ENCODE measurements at regions not wholly inside any gene's neighbourhood (a gene's known extent, or its start where the extent isn't known, plus 50 kb on each side); places are given as distances from the start of the nearest gene placed in this dataset.

GRCh38 chr7:115224922-115225321, 303.0 kb downstream of the MDFIC start:
- POLR2A ChIA-PET (ENCODE audit: low non-redundant PET): no interaction called here
- intact Hi-C loops (cut with micrococcal nuclease; ENCODE audit: unreplicated experiment): no loop called here
- BruUV-seq (replicated peaks): no TSS peak
- TF ChIP-seq EZH2 (IDR thresholded peaks at IDR 0.05; ENCODE audit: borderline replicate concordance, low read depth, low read length, poor library complexity, severe bottlenecking) (no peak), CTCF (conservative IDR thresholded peaks at IDR 0.05; ENCODE audit: low read depth, low read length) (no peak)
- H3K4me1 ChIP-seq (ENCODE audit: insufficient read depth, low read length, poor library complexity, severe bottlenecking): peaks cover 8% of the 10 kb centered on the region
- H3K27ac ChIP-seq (ENCODE audit: low read depth, low read length, poor library complexity, severe bottlenecking): no peak overlapping the region
- H3K4me3 ChIP-seq (ENCODE audit: low read depth, low read length, poor library complexity, severe bottlenecking): no peak overlapping the region
- no peaks in the 10 kb centered on the region for H3K9me3 ChIP-seq (ENCODE audit: low read depth, low read length, poor library complexity, severe bottlenecking)
- no peaks in the 10 kb centered on the region for H3K36me3 ChIP-seq (ENCODE audit: insufficient read depth, low read length, poor library complexity, severe bottlenecking)
- no peaks in the 10 kb centered on the region for H3K27me3 ChIP-seq (replicated peaks; ENCODE audit: insufficient read depth, low read depth, low read length, poor library complexity)
- no peak for DNase-seq (ENCODE audit: low spot score)
- CTCF ChIA-PET: no interaction called here

- Histone ChIP-seq H3K4me1 (ENCODE audit: insufficient read depth, low read length, poor library complexity, severe bottlenecking) (peaks cover 8% of the 10 kb centered on the region), H3K27me3 (replicated peaks; ENCODE audit: insufficient read depth, low read depth, low read length, poor library complexity) (no peaks in the 10 kb centered on the region), H3K4me3 (ENCODE audit: low read depth, low read length, poor library complexity, severe bottlenecking) (no peak overlapping the region), H3K9me3 (ENCODE audit: low read depth, low read length, poor library complexity, severe bottlenecking) (no peaks in the 10 kb centered on the region), H3K27ac (ENCODE audit: low read depth, low read length, poor library complexity, severe bottlenecking) (no peak overlapping the region), H3K36me3 (ENCODE audit: insufficient read depth, low read length, poor library complexity, severe bottlenecking) (no peaks in the 10 kb centered on the region)
- no TSS peak for BruUV-seq (replicated peaks)
- intact Hi-C loops (cut with micrococcal nuclease; ENCODE audit: unreplicated experiment): no loop called here
- ChIA-PET CTCF (no interaction called here), POLR2A (ENCODE audit: low non-redundant PET) (no interaction called here)
- no peak for TF ChIP-seq CTCF (conservative IDR thresholded peaks at IDR 0.05; ENCODE audit: low read depth, low read length)
- no peak for TF ChIP-seq EZH2 (IDR thresholded peaks at IDR 0.05; ENCODE audit: borderline replicate concordance, low read depth, low read length, poor library complexity, severe bottlenecking)
- no peak for DNase-seq (ENCODE audit: low spot score)
These were observed 302.1 kb downstream of the MDFIC start for GRCh38 chr7:115223959-115224358.

- Histone ChIP-seq H3K4me3 (ENCODE audit: low read depth, low read length, poor library complexity, severe bottlenecking) (no peak overlapping the region), H3K4me1 (ENCODE audit: insufficient read depth, low read length, poor library complexity, severe bottlenecking) (peaks cover 12% of the 10 kb centered on the region), H3K36me3 (ENCODE audit: insufficient read depth, low read length, poor library complexity, severe bottlenecking) (no peaks in the 10 kb centered on the region), H3K27me3 (replicated peaks; ENCODE audit: insufficient read depth, low read depth, low read length, poor library complexity) (no peaks in the 10 kb centered on the region), H3K27ac (ENCODE audit: low read depth, low read length, poor library complexity, severe bottlenecking) (no peak overlapping the region), H3K9me3 (ENCODE audit: low read depth, low read length, poor library complexity, severe bottlenecking) (no peaks in the 10 kb centered on the region)
- CTCF ChIA-PET: no interaction called here
- TF ChIP-seq CTCF (conservative IDR thresholded peaks at IDR 0.05; ENCODE audit: low read depth, low read length) (no peak), EZH2 (IDR thresholded peaks at IDR 0.05; ENCODE audit: borderline replicate concordance, low read depth, low read length, poor library complexity, severe bottlenecking) (no peak)
- DNase-seq (ENCODE audit: low spot score): no peak
- no TSS peak for BruUV-seq (replicated peaks)
- intact Hi-C loops (cut with micrococcal nuclease; ENCODE audit: unreplicated experiment): no loop called here
- POLR2A ChIA-PET (ENCODE audit: low non-redundant PET): interaction anchor here (0.7 kb wide), 1 partner anchor 11 kb away, joined by 3 read pairs; no protein-coding TSS in a partner anchor
These were observed 299.6 kb downstream of the MDFIC start for GRCh38 chr7:115221456-115221855.

All from A673 (cell line).